Activated T-cell treated with anti-CD3 and anti-CD28 coated beads, Interleukin-2, amount 50 U/mL, for 72 hours (primary cell): ENCODE measurements at regions not wholly inside any gene's neighbourhood (a gene's known extent, or its start where the extent isn't known, plus 50 kb on each side); places are given as distances from the start of the nearest gene placed in this dataset.
A peak's percentile ranks its signal among the peaks of the same experiment; 100 is the strongest.

ENCODE experiments used
- ATAC-seq, 2 donors: fragments of 150-1000 bp; cut with Tn5 transposase; replicated peaks in 1 of 2; 2 replicates each; pipeline ENCODE4 v1.10.0; 2021; ENCODE audit warnings: moderate library complexity in 2 of 2, mild to moderate bottlenecking in 1 of 2
- DNase-seq, 2 donors: peaks; one replicate each; pipeline ENCODE4 v3.0.0; 2021 to 2022; ENCODE audit warnings: mixed read lengths in 1 of 2
- H3K27ac Mint-ChIP-seq: one replicate; pipeline ENCODE4 v1.8.0; 2022; ENCODE audit warnings: mild to moderate bottlenecking, moderate library complexity, mixed read lengths
- H3K27me3 Mint-ChIP-seq: one replicate; pipeline ENCODE4 v1.8.0; 2022; ENCODE audit warnings: low read depth, mixed read lengths
- H3K36me3 Mint-ChIP-seq, 2 donors: one replicate each; pipeline ENCODE4 v1.8.0; 2022; ENCODE audit warnings: mixed read lengths in 2 of 2, mild to moderate bottlenecking in 1 of 2; ENCODE audit not compliant: insufficient read depth in 2 of 2
- H3K4me1 Mint-ChIP-seq: one replicate; pipeline ENCODE4 v1.8.0; 2022; ENCODE audit warnings: low read depth, mixed read lengths
- H3K4me3 Mint-ChIP-seq, 2 donors: one replicate each; pipeline ENCODE4 v1.8.0; 2022; ENCODE audit warnings: mild to moderate bottlenecking in 2 of 2, mixed read lengths in 2 of 2, moderate library complexity in 2 of 2
- H3K9me3 Mint-ChIP-seq, 2 donors: one replicate each; pipeline ENCODE4 v1.8.0; 2022; ENCODE audit warnings: mixed read lengths in 2 of 2

DNA sequence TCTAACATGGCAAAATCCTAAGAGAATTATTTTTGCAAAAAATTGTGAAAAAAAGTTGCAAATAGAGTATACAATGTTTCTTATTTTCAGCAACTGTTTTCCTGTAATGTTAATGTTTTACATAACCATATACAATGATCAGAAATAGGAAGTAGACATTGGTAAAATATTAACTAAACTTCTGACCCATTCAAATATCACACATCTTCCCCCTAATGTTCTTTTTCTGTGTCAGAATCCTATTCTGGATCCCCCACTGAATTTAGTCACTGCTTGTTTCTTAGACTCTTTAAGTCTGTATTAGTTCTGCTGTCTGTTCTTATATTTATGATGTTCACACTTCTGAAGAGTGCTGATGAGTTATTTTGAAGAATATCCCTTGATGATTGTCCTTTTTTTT, 62.0 kb downstream of the HFE start:
- Mint-ChIP-seq H3K9me3 (no peaks in the 10 kb centered on the region), H3K27me3 (no peaks in the 10 kb centered on the region), H3K36me3 (no peaks in the 10 kb centered on the region), H3K4me1 (no peaks in the 10 kb centered on the region), H3K27ac (no peak overlapping the region), H3K4me3 (no peak overlapping the region)
- ATAC-seq: no peak
- DNase-seq: no peak

DNA sequence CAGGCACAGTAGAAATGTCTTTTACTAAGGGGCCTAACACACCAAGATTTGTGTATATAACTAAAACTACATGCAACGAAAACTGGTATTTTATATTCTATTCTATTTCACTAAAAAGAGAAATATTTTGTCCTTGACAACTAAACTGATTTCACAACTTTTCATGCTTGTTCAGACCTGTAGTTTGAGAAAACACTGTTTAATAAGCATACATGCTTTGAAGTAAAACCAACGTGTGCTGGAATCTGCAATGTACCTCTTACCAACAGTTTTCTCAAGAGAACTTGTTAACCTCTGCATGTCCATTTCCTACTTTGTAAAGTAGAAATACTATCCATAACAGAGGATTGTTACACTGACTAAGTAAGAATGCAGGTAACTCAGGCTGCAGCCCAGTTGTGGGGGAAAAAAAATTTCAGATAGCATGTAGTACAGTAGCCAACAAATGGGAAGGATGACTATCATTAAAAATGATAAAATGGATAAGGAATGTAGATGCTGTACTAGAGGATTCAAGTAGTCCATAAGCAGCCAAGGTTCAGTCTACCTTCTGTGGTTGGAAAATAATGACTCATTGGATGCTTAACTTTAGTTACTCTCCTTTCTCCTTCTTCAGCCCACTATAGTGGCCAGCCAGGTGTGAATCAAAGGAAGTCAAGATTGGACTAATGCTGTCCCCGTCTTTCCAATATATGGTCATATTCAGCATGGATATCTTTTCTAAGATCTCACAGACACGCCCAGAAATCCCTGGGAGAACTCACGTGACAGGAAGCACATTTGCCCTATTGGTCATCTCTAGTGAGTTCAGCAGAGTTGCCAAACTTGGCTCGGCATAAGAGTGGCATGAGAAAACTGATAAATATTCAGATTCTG, 65.2 kb downstream of the HFE start:
- no peaks in the 10 kb centered on the region for H3K27me3 Mint-ChIP-seq

DNA sequence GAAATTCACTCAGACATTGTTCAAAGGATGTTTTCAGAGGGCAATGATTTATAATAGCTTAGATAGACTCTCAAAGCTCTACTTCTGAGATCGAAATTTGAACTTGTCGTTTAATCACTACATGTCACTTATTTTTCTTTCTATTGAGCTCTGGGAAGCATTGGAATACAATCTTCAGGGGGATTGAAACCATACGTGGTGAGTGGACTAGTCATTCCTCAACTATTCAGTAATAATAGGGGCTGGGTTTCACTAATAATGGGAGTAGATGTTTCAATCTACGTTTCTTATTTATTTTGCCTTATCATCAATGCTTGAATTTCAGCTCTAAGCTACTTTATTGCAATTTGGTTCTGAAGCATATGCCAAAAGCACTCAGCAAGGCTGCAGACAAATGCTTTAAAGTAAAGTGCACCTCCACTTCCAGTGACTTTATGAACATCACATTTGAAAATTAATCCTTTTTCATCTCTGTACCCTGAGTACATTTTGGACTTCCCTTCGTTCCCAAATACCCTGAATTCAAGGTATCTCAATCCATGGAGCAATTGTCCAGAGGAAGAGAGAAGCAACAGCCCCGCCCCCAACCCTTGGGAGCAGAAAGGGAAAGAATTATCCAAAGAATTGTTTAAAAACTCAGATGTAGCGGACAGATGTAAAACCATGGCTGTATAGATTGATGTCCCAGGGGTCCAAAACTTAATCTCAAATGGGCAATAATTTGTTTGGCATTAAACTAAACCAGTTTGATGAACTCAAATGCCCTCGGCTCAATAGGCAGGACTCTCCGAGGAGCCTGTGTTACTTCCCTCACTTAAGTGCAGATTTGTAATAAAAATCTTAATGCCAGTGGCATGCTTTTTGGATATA, 68.1 kb downstream of the HFE start:
- Mint-ChIP-seq H3K4me3 (peak overlapping the region; percentile 88 to 95), H3K36me3 (peaks cover 7 to 8% of the 10 kb centered on the region in 2 donors), H3K27me3 (no peaks in the 10 kb centered on the region), H3K9me3 (no peaks in the 10 kb centered on the region), H3K4me1 (peaks cover 33% of the 10 kb centered on the region), H3K27ac (peak overlapping the region; percentile 99)
- no peak for ATAC-seq
- DNase-seq: peak in 1 of 2 donors; percentile 20

More for the DNA sequence above, 65.2 kb downstream of the HFE start:
- Mint-ChIP-seq H3K4me3 (no peak overlapping the region), H3K9me3 (no peaks in the 10 kb centered on the region), H3K36me3 (no peaks in the 10 kb centered on the region), H3K4me1 (peaks cover 13% of the 10 kb centered on the region), H3K27ac (no peak overlapping the region)
- DNase-seq (no peak), ATAC-seq (no peak)

DNA sequence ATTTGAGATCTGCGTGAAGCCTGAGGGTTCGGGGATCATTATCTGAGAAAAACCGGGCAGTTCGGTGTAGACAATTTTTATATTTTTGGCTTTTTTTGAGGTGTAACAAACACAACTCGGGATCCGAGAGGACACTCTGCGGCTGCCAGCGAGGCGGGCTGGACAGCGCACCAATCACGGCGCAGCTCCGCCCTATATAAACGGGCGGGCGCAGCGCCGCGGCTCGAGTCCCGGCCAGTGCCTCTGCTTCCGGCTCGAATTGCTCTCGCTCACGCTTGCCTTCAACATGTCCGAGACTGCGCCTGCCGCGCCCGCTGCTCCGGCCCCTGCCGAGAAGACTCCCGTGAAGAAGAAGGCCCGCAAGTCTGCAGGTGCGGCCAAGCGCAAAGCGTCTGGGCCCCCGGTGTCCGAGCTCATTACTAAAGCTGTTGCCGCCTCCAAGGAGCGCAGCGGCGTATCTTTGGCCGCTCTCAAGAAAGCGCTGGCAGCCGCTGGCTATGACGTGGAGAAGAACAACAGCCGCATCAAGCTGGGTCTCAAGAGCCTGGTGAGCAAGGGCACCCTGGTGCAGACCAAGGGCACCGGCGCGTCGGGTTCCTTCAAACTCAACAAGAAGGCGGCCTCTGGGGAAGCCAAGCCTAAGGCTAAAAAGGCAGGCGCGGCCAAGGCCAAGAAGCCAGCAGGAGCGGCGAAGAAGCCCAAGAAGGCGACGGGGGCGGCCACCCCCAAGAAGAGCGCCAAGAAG, 69.0 kb downstream of the HFE start:
- ATAC-seq: peak; percentile 46 to 51
- Mint-ChIP-seq H3K9me3 (no peaks in the 10 kb centered on the region), H3K27ac (peak overlapping the region; percentile 99), H3K4me1 (peaks cover 43% of the 10 kb centered on the region), H3K27me3 (no peaks in the 10 kb centered on the region), H3K4me3 (peak overlapping the region; percentile 88 to 95), H3K36me3 (peaks cover 7 to 8% of the 10 kb centered on the region in 2 donors)
- DNase-seq: peak; percentile 93 to 95

DNA sequence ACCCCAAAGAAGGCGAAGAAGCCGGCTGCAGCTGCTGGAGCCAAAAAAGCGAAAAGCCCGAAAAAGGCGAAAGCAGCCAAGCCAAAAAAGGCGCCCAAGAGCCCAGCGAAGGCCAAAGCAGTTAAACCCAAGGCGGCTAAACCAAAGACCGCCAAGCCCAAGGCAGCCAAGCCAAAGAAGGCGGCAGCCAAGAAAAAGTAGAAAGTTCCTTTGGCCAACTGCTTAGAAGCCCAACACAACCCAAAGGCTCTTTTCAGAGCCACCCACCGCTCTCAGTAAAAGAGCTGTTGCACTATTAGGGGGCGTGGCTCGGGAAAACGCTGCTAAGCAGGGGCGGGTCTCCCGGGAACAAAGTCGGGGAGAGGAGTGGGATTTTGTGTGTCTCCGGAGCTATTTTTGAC, 69.6 kb downstream of the HFE start:
- peak overlapping the region; percentile 99 for H3K27ac Mint-ChIP-seq
- H3K4me3 Mint-ChIP-seq: peak overlapping the region; percentile 88 to 95
- peaks cover 7 to 8% of the 10 kb centered on the region in 2 donors for H3K36me3 Mint-ChIP-seq
- no peaks in the 10 kb centered on the region for H3K9me3 Mint-ChIP-seq
- DNase-seq (peak in 1 of 2 donors; percentile 86), ATAC-seq (peak; percentile 13 to 17)
- peaks cover 46% of the 10 kb centered on the region for H3K4me1 Mint-ChIP-seq
- H3K27me3 Mint-ChIP-seq: no peaks in the 10 kb centered on the region

DNA sequence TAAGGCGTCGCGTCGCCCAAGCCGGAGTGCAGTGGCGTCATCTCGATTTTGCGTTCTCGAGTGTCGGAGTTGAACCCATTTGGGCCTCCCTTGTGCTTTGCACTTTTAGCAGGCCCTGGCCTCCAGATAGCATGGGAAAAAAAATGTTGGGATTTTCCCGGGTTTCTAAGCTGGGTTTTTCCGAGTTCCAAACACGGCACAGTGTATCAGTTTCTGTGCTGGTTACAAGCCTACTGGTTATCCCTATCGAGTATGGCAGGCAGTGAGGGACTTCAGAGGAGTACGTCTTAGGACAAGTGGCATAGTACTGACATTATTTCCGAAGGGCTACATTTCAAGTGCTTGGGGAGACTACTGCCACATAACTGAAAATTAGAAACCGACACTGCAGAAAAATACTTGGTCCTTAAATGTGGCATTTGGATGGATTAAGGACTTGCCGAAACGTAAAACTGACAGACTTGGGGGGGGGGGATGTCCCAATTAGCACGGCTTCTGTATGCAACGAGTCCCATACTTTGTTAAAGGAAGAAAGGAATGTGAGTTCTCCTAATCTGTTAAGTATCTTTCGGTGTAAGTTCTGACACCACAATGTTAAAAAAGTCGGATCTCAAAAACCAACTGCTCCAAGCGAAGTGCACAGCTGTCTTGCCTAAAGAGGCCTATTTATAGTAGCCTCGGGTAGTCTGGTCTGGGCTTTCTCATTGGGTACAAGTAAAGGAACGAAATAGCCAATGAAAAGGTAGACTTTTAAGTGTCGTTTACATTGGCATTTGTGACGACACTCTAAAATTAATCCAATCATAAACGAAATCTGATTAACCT, 70.2 kb downstream of the HFE start:
- H3K27ac Mint-ChIP-seq: peak overlapping the region; percentile 99
- ATAC-seq: peak; percentile 61 to 62
- H3K4me3 Mint-ChIP-seq: peak overlapping the region; percentile 88 to 95
- peak; percentile 81 to 82 for DNase-seq
- H3K36me3 Mint-ChIP-seq: peaks cover 7 to 8% of the 10 kb centered on the region in 2 donors
- no peaks in the 10 kb centered on the region for H3K27me3 Mint-ChIP-seq
- H3K9me3 Mint-ChIP-seq: no peaks in the 10 kb centered on the region
- peaks cover 51% of the 10 kb centered on the region for H3K4me1 Mint-ChIP-seq

DNA sequence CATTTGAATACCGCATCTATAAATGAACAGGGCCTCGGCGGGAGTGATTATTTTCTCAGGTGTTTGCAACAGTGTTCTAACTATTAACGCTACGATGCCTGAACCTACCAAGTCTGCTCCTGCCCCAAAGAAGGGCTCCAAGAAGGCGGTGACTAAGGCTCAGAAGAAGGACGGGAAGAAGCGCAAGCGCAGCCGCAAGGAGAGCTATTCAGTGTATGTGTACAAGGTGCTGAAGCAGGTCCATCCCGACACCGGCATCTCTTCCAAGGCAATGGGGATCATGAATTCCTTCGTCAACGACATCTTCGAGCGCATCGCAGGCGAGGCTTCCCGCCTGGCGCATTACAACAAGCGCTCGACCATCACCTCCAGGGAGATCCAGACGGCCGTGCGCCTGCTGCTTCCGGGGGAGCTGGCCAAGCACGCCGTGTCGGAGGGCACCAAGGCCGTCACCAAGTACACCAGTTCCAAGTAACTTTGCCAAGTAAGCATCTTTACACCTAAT, 70.9 kb downstream of the HFE start:
- Mint-ChIP-seq H3K36me3 (peaks cover 7 to 8% of the 10 kb centered on the region in 2 donors), H3K27me3 (no peaks in the 10 kb centered on the region), H3K4me1 (peaks cover 55% of the 10 kb centered on the region), H3K4me3 (peak overlapping the region; percentile 88 to 95), H3K27ac (peak overlapping the region; percentile 99), H3K9me3 (no peaks in the 10 kb centered on the region)
- peak; percentile 45 to 49 for ATAC-seq
- peak; percentile 88 to 89 for DNase-seq

DNA sequence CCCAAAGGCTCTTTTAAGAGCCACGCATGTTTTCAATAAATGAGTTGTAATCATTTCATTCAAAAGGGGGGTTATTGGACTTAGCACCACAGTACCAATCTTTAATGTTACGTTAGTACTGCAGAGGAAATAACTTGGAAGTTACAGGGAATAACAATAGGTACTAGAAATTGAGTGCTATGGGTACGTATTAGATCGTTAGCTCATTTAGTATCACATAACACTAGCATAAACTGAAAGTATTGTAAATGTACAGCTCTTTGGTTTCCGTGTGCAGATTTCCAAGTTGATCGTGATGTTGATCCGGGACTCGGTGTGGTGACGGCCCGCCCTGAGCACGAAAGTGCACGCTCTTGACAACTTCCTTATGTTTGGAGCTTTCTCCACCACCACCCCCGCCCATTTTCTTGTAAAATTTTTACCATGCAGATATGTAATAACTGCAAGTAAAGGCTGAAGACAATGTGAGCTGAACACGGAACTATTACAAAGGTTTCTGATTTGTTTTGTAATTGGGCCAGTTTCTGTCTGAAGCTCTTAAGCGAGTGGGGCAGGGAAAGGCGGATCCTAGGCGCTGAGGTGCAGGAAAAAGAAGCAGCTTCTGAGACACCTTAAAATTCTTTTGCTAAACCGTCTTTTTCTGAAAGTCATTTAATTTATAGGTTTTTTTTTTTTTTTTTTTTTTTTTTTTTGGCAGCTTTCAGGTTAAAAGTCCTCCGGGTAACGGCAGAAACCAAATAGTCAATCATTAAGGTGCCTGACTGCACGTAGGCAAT, 71.5 kb downstream of the HFE start:
- peak; percentile 1 for ATAC-seq
- H3K9me3 Mint-ChIP-seq: no peaks in the 10 kb centered on the region
- peak overlapping the region; percentile 88 to 95 for H3K4me3 Mint-ChIP-seq
- H3K27me3 Mint-ChIP-seq: no peaks in the 10 kb centered on the region
- peaks cover 7 to 8% of the 10 kb centered on the region in 2 donors for H3K36me3 Mint-ChIP-seq
- H3K27ac Mint-ChIP-seq: peak overlapping the region; percentile 99
- H3K4me1 Mint-ChIP-seq: peaks cover 61% of the 10 kb centered on the region
- DNase-seq: peak; percentile 58 to 68

DNA sequence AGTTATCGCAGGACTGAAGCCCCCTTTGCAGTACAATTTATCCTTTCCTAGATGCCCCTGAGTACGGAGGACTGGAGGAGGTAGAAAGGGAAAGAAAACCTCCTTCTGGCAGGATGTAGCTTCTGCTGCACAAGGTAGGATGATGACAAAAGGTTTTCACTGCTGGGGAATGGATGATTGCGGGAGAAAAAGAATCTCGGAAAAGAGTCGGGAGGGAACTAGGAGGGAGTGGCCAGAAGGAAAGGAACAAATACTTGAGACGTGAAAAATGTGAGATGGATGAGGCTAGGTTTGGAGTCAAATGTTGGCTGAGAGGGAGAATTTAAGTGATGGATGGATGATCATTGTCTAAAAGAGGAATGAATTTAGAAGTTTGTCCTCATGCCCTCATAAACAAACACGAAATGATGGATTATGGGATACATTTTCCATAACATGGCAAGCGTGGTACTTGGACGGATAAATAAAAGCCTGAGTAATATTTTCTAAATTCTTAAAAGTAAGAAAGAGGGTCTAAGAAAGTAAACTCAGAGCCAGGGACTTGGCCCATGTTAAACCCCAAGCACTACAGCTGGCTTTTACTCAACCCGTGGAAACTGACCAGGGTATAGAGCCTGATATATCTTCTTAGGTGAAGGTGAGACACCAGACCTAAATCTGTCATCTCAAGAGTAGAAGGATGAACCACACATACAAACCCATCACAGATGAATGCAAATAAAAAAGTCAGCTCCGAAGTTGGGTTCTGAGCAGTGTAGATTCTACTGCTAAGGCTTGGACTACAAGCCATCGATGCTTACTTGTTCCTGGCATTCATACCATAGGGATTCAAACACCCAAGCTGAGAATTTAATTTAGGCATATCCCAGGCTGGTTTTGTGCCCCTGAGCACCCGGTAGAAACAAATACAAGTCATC, 72.4 kb downstream of the HFE start:
- peak overlapping the region; percentile 88 to 95 for H3K4me3 Mint-ChIP-seq
- H3K27ac Mint-ChIP-seq: peak overlapping the region; percentile 99
- no peaks in the 10 kb centered on the region for H3K27me3 Mint-ChIP-seq
- no peaks in the 10 kb centered on the region for H3K9me3 Mint-ChIP-seq
- DNase-seq (peak; percentile 29 to 57), ATAC-seq (peak; percentile 6 to 11)
- H3K4me1 Mint-ChIP-seq: peaks cover 66% of the 10 kb centered on the region
- H3K36me3 Mint-ChIP-seq: peaks cover 8 to 9% of the 10 kb centered on the region in 2 donors

DNA sequence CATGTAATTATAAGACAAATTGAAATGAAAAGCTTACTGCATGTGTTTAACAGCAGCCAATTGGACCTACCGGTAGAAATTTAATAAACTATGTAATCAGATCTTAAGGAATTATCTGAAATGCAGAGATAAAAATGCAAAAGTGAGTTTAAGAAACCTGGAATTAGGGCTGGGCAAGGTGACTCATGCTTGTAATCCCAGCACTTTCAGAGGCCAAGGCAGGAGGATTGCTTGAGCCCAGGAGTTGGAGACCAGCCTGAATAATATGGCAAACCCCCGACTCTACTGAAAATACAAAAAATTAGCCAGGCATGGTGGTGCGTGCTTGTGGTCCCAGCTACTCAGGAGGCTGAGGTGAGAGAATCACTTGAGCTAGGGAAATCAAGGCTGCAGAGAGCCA, 74.1 kb downstream of the HFE start:
- Mint-ChIP-seq H3K27me3 (no peaks in the 10 kb centered on the region), H3K4me1 (peaks cover 71% of the 10 kb centered on the region), H3K36me3 (peaks cover 8 to 9% of the 10 kb centered on the region in 2 donors), H3K4me3 (no peak overlapping the region), H3K9me3 (no peaks in the 10 kb centered on the region), H3K27ac (no peak overlapping the region)
- DNase-seq (no peak), ATAC-seq (no peak)
